Central memory CD8-positive, alpha-beta T cell (primary cell): ENCODE measurements at regions not wholly inside any gene's neighbourhood (a gene's known extent, or its start where the extent isn't known, plus 50 kb on each side); places are given as distances from the start of the nearest gene placed in this dataset.
"Not testable (repeated sequence)": the region's sequence is repeated elsewhere in the genome, so short reads cannot be mapped to it uniquely, and the experiment has no call there.

Source experiments
- ATAC-seq: fragments of 150-1000 bp; cut with Tn5 transposase; replicated peaks from 2 replicates; pipeline ENCODE4 v1.10.0; 2022; ENCODE audit warnings: mild to moderate bottlenecking, moderate FRiP score, moderate number of reproducible peaks; ENCODE audit not compliant: poor library complexity, severe bottlenecking; ENCODE audit errors: extremely low read depth
- DNase-seq, 2 donors: peaks; one replicate each; pipeline ENCODE4 v3.0.0; 2021; ENCODE audit warnings: low spot score in 2 of 2
- H3K27ac Mint-ChIP-seq: one replicate; pipeline ENCODE4 v1.8.0; 2022; ENCODE audit warnings: low read depth, mild to moderate bottlenecking, moderate library complexity, mixed read lengths
- H3K27me3 Mint-ChIP-seq: one replicate; pipeline ENCODE4 v1.8.0; 2022; ENCODE audit warnings: mixed read lengths
- H3K36me3 Mint-ChIP-seq: one replicate; pipeline ENCODE4 v1.8.0; 2022; ENCODE audit warnings: mild to moderate bottlenecking, moderate library complexity, mixed read lengths; ENCODE audit not compliant: insufficient read depth
- H3K4me1 Mint-ChIP-seq: one replicate; pipeline ENCODE4 v1.8.0; 2022; ENCODE audit warnings: mixed read lengths
- H3K4me3 Mint-ChIP-seq: one replicate; pipeline ENCODE4 v1.8.0; 2022; ENCODE audit warnings: mild to moderate bottlenecking, moderate library complexity, mixed read lengths
- H3K9me3 Mint-ChIP-seq: one replicate; pipeline ENCODE4 v1.8.0; 2022; ENCODE audit warnings: mixed read lengths

DNA sequence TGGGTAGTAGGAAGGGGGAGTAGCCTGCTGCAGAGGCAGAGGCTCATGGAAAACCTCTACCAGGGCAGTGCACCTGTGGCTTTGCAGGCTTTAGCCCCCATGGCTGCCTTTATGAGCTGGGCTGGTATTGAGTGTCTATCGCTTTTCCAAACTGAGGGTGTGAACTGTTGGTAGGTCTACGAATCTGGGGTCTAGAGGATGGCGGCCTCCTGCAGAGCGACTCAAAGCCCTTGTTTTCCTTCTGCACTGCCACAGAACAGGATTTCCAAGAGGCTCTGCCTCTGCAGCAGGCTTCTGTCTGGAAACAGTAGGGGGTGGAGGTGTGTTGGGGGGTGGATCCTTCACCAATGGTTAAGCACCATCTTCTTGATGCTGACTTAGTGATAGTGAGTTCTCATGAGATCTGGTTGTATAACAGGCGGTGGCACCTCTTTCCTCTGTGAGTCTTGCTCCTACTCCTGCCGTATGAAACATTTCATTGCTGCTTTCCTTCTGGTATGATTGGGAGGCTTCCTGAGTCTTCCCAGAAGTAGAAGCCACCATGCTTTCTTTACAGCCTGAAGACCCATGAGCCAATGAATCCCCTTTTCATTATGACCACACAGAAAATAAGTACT, 840.0 kb downstream of the FOXD4L5 start:
- not testable (repeated sequence) for H3K36me3 Mint-ChIP-seq, H3K4me1 Mint-ChIP-seq, DNase-seq, H3K27me3 Mint-ChIP-seq, H3K27ac Mint-ChIP-seq, ATAC-seq, H3K9me3 Mint-ChIP-seq, H3K4me3 Mint-ChIP-seq

GRCh38 chr9:64439747-64440146, 845.3 kb downstream of the FOXD4L5 start:
- not testable (repeated sequence) for DNase-seq, H3K36me3 Mint-ChIP-seq, H3K4me3 Mint-ChIP-seq, H3K27ac Mint-ChIP-seq, ATAC-seq, H3K4me1 Mint-ChIP-seq, H3K9me3 Mint-ChIP-seq, H3K27me3 Mint-ChIP-seq
